Testis (tissue), 2 donors: ENCODE measurements at regions not wholly inside any gene's neighbourhood (a gene's known extent, or its start where the extent isn't known, plus 50 kb on each side); places are given as distances from the start of the nearest gene placed in this dataset.

Source experiments
- POLR2A ChIP-seq: fragments of 450-650 bp; IDR thresholded peaks from one replicate; pipeline ENCODE4 v1.6.1; 2017; ENCODE audit warnings: antibody characterized with exemption, mild to moderate bottlenecking, moderate library complexity
- TF ChIP-seq, protein P1 (sequence below), 3 experiments: fragments of 450-650 bp in 2 of 3; fragments of 200-600 bp in 1 of 3; sonication (generic) in 1 of 3; IDR thresholded peaks; one replicate each; pipeline ENCODE4 v1.5.1; 2016 to 2019; ENCODE audit warnings: antibody characterized with exemption in 3 of 3, mild to moderate bottlenecking in 2 of 3, moderate library complexity in 1 of 3

DNA sequence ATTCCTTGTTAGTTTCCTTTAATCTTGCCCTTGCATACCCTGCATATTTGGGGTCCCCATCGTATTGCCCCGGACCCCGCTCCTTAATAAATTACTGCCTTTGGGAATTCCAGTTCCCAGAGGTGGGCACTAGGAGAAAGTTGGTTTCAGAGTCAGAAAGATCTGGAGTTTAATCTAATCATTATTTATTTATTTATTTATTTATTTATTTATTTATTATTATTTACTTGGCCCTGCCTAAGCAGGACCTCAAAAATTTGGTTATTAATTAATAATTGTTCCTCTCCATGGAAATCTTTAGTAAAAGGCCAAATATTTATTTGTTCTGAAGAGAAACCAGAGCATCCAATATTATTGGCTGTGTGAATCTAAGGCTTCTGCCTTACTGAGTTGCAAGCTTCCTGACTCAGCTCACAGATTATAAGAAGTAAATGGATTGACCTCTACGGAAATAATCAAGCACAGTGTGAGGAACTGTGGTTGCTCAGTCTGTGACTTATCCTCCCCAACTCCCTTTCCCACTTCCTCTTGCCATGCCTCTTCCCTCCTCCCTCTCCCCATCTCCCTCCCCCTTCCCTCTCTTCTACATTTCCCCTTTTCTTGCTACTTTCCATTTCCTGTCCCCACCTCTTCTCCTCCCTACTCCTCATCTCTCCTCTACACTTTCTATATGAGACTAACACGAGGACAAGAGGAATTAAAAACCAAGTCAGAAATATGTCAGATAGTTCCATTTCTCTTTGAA is 61.5 kb upstream of the AP1S2 start:
- TF ChIP-seq, protein P1, sequence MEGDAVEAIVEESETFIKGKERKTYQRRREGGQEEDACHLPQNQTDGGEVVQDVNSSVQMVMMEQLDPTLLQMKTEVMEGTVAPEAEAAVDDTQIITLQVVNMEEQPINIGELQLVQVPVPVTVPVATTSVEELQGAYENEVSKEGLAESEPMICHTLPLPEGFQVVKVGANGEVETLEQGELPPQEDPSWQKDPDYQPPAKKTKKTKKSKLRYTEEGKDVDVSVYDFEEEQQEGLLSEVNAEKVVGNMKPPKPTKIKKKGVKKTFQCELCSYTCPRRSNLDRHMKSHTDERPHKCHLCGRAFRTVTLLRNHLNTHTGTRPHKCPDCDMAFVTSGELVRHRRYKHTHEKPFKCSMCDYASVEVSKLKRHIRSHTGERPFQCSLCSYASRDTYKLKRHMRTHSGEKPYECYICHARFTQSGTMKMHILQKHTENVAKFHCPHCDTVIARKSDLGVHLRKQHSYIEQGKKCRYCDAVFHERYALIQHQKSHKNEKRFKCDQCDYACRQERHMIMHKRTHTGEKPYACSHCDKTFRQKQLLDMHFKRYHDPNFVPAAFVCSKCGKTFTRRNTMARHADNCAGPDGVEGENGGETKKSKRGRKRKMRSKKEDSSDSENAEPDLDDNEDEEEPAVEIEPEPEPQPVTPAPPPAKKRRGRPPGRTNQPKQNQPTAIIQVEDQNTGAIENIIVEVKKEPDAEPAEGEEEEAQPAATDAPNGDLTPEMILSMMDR (IDR thresholded peaks at IDR 0.05): no peak
- TF ChIP-seq POLR2A: no peak
